Transverse colon (tissue), 4 donors: ENCODE measurements at regions not wholly inside any gene's neighbourhood (a gene's known extent, or its start where the extent isn't known, plus 50 kb on each side); places are given as distances from the start of the nearest gene placed in this dataset.

Experiments used
- DNase-seq: peaks from one replicate; pipeline ENCODE4 v3.0.0-alpha.2; 2019
- H3K27ac ChIP-seq, 4 donors: fragments of 200-600 bp; sonication (generic); 2 replicates each; pipeline ENCODE4 v1.5.1; 2016 to 2018; ENCODE audit warnings: inconsistent platforms in 4 of 4
- H3K27me3 ChIP-seq: fragments of 200-600 bp; sonication (generic); 2 replicates; pipeline ENCODE4 v1.5.1; 2017; ENCODE audit warnings: inconsistent platforms
- H3K36me3 ChIP-seq, 4 donors: fragments of 200-600 bp; sonication (generic); 2 replicates each; pipeline ENCODE4 v1.5.1; 2017 to 2019; ENCODE audit warnings: inconsistent platforms in 4 of 4
- H3K4me1 ChIP-seq, 4 donors: fragments of 200-600 bp; sonication (generic); 2 replicates each; pipeline ENCODE4 v1.5.1; 2017 to 2020; ENCODE audit warnings: inconsistent platforms in 4 of 4
- H3K4me3 ChIP-seq, 4 donors: fragments of 200-600 bp; sonication (generic); 1 replicate in 1 of 4; 2 replicates in 3 of 4; pipeline versions ENCODE4 v1.5.1 to v1.6.1; 2017 to 2019; ENCODE audit warnings: inconsistent platforms in 4 of 4
- H3K9me3 ChIP-seq, 2 donors: fragments of 200-600 bp; sonication (generic); 2 replicates each; pipeline ENCODE4 v1.5.1; 2017 to 2019; ENCODE audit warnings: inconsistent platforms in 2 of 2
- CTCF ChIP-seq, 5 experiments: fragments of 200-600 bp in 3 of 5; fragments of 450-650 bp in 2 of 5; sonication (generic) in 3 of 5; IDR thresholded peaks; 1 replicate in 2 of 5; 2 replicates in 3 of 5; pipeline ENCODE4 v1.5.1; 2016 to 2017; ENCODE audit warnings: antibody characterized with exemption in 5 of 5, inconsistent platforms in 3 of 5, mild to moderate bottlenecking in 2 of 5, moderate library complexity in 1 of 5
- EP300 ChIP-seq: sonication (generic); formaldehyde crosslinking; IDR thresholded peaks from one replicate; pipeline ENCODE4 v1.6.1; 2017; ENCODE audit warnings: antibody characterized with exemption, low read depth
- POLR2A ChIP-seq: fragments of 450-650 bp; IDR thresholded peaks from one replicate; pipeline ENCODE4 v1.6.1; 2016; ENCODE audit warnings: antibody characterized with exemption, mild to moderate bottlenecking, moderate library complexity
- POLR2AphosphoS5 ChIP-seq, 3 donors: sonication (generic); formaldehyde crosslinking; IDR thresholded peaks; one replicate each; pipeline ENCODE4 v1.6.1; 2016; ENCODE audit warnings: antibody characterized with exemption in 3 of 3
- whole genome bisulfite sequencing, 2 donors: methylation state at CpG; one replicate each; pipeline ENCODE4 v1.1.5; 2018; ENCODE audit warnings: low coverage in 1 of 2; 5-methylcytosine and 5-hydroxymethylcytosine counted together
- in situ Hi-C, 4 donors: fragments of 200-750 bp; cut with MboI; loops; one replicate each; pipeline versions ENCODE4 v1.15.0 to v1.15.1; 2017; ENCODE audit warnings: low sequenced_read_pairs in 3 of 4, low pct_ligation_motif_present in 1 of 4, low pct_unique_long_range_greater_than_20kb in 1 of 4
- intact Hi-C: fragments of 100-400 bp; cut with DNase I; formaldehyde crosslinking; loops from one replicate; pipeline ENCODE4 v1.15.1; 2023; ENCODE audit warnings: low total_unique reads

GRCh38 chr2:117170897-117171296 is 643.6 kb upstream of the DDX18 start:
- WGBS, 2 donors, result 84 to 100% methylated on average over 1 of the region's 1 CpG
- no peak for TF ChIP-seq EP300
- TF ChIP-seq CTCF (IDR thresholded peaks at IDR 0.05), result no peak
- TF ChIP-seq POLR2A, result no peak
- TF ChIP-seq POLR2AphosphoS5 (IDR thresholded peaks at IDR 0.05), result no peak
- H3K9me3 ChIP-seq, result peaks cover 4 to 8% of the 10 kb centered on the region in 2 donors
- intact Hi-C loops (no loop called here), in situ Hi-C loops (no loop called here)
- H3K36me3 ChIP-seq, result no peaks in the 10 kb centered on the region
- H3K27ac ChIP-seq, result no peak overlapping the region
- H3K4me3 ChIP-seq, result no peak overlapping the region
- H3K4me1 ChIP-seq, result no peaks in the 10 kb centered on the region
- DNase-seq, result no peak
- H3K27me3 ChIP-seq, result no peaks in the 10 kb centered on the region

GRCh38 chr2:117179405-117179804 is 635.1 kb upstream of the DDX18 start:
- intact Hi-C loops (no loop called here), in situ Hi-C loops (no loop called here)
- TF ChIP-seq CTCF (IDR thresholded peaks at IDR 0.05), result no peak
- no peak for TF ChIP-seq POLR2AphosphoS5 (IDR thresholded peaks at IDR 0.05)
- TF ChIP-seq POLR2A, result no peak
- TF ChIP-seq EP300, result no peak

GRCh38 chr2:117190856-117191559 is 623.5 kb upstream of the DDX18 start:
- Histone ChIP-seq H3K4me3 (no peak overlapping the region), H3K27me3 (no peaks in the 10 kb centered on the region), H3K27ac (no peak overlapping the region), H3K9me3 (no peaks in the 10 kb centered on the region), H3K4me1 (no peaks in the 10 kb centered on the region), H3K36me3 (no peaks in the 10 kb centered on the region)
- no peak for TF ChIP-seq POLR2A
- TF ChIP-seq POLR2AphosphoS5 (IDR thresholded peaks at IDR 0.05), result no peak
- TF ChIP-seq CTCF (IDR thresholded peaks at IDR 0.05), result no peak
- no peak for TF ChIP-seq EP300
- WGBS, 2 donors, result 80 to 93% methylated on average over 2 to 6 of the region's 6 CpGs
- in situ Hi-C loops (no loop called here), intact Hi-C loops (no loop called here)
- DNase-seq, result no peak

More at GRCh38 chr2:117179405-117179804, 635.1 kb upstream of the DDX18 start:
- Histone ChIP-seq H3K27ac (no peak overlapping the region), H3K4me3 (no peak overlapping the region), H3K36me3 (no peaks in the 10 kb centered on the region), H3K4me1 (no peaks in the 10 kb centered on the region), H3K9me3 (no peaks in the 10 kb centered on the region), H3K27me3 (no peaks in the 10 kb centered on the region)
- 92 to 97% methylated on average over 3 of the region's 3 CpGs for WGBS, 2 donors
- DNase-seq, result no peak

GRCh38 chr2:117195381-117195780 is 619.1 kb upstream of the DDX18 start:
- no peak for DNase-seq
- Histone ChIP-seq H3K9me3 (no peaks in the 10 kb centered on the region), H3K4me3 (no peak overlapping the region), H3K27me3 (no peaks in the 10 kb centered on the region), H3K4me1 (no peaks in the 10 kb centered on the region), H3K27ac (no peak overlapping the region), H3K36me3 (no peaks in the 10 kb centered on the region)
- intact Hi-C loops (no loop called here), in situ Hi-C loops (no loop called here)
- TF ChIP-seq POLR2A, result no peak
- TF ChIP-seq EP300, result no peak
- TF ChIP-seq CTCF (IDR thresholded peaks at IDR 0.05), result no peak
- no peak for TF ChIP-seq POLR2AphosphoS5 (IDR thresholded peaks at IDR 0.05)
- 90% methylated on average over 4 of the region's 4 CpGs for whole genome bisulfite sequencing, 2 donors
